RPMI7951 (cell line): ENCODE measurements at regions not wholly inside any gene's neighbourhood (a gene's known extent, or its start where the extent isn't known, plus 50 kb on each side); places are given as distances from the start of the nearest gene placed in this dataset.

Source experiments
- DNase-seq: peaks from one replicate; pipeline ENCODE4 v3.0.0-alpha.2; 2012; ENCODE audit warnings: low read depth

GRCh38 chr10:46227936-46228562 lies 58.7 kb upstream of the ANTXRL start:
- no peak for DNase-seq

- DNase-seq = peak; percentile 55
Observed at GRCh38 chr10:46228563-46229071, 58.2 kb upstream of the ANTXRL start.

GRCh38 chr10:46229144-46229563 lies 57.6 kb upstream of the ANTXRL start:
- DNase-seq = no peak

- no peak for DNase-seq
Observed at GRCh38 chr10:46230615-46231014, 56.2 kb upstream of the ANTXRL start.

GRCh38 chr10:46231087-46231486 lies 55.7 kb upstream of the ANTXRL start:
- no peak for DNase-seq

GRCh38 chr10:46232084-46232483 lies 54.7 kb upstream of the ANTXRL start:
- no peak for DNase-seq

GRCh38 chr10:46232666-46233065 lies 54.1 kb upstream of the ANTXRL start:
- no peak for DNase-seq

GRCh38 chr10:46233181-46233580 lies 53.6 kb upstream of the ANTXRL start:
- DNase-seq = no peak

- DNase-seq = no peak
Observed at GRCh38 chr10:46234026-46234425, 52.8 kb upstream of the ANTXRL start.

GRCh38 chr10:46234431-46235060 lies 52.3 kb upstream of the ANTXRL start:
- DNase-seq = no peak

- no peak for DNase-seq
Observed at GRCh38 chr10:46235705-46236545, 50.9 kb upstream of the ANTXRL start.

GRCh38 chr10:46236546-46236887 lies 50.3 kb upstream of the ANTXRL start:
- DNase-seq = no peak

- DNase-seq = no peak
Observed at GRCh38 chr10:46236941-46237681, 49.7 kb upstream of the ANTXRL start.
